Astrocyte (in vitro differentiated cells and primary cell): ENCODE measurements at regions not wholly inside any gene's neighbourhood (a gene's known extent, or its start where the extent isn't known, plus 50 kb on each side); places are given as distances from the start of the nearest gene placed in this dataset.

ENCODE experiments used
- EZH2 ChIP-seq: IDR thresholded peaks from 2 replicates; pipeline ENCODE4 v1.6.1; 2012; ENCODE audit warnings: mild to moderate bottlenecking, low read length, inconsistent platforms; ENCODE audit not compliant: insufficient read depth
- TF ChIP-seq, protein P1 (sequence below): IDR thresholded peaks from 2 replicates; pipeline ENCODE4 v1.5.1; 2011; ENCODE audit warnings: low read depth, mild to moderate bottlenecking, inconsistent platforms, low read length, moderate library complexity; ENCODE audit not compliant: insufficient read depth

DNA sequence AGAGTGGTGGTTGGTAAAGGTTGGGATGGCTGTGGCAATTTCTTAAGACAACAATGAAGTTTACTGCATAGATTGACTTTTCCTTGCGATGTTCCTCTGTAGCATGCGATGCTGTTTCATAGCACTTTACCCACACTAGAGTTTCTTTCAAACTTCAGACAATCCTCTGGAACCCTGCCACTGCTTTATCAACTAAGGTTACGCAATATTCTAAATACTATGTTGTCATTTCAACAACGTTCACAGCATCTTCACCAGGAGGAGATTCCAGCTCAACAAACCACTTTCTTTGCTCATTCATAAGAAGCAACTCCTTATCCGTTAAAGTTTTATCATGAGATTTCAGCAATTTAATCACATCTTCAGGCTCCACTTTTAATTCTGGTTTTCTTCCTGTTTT, 161.2 kb upstream of the NRSN1 start:
- TF ChIP-seq, protein P1, sequence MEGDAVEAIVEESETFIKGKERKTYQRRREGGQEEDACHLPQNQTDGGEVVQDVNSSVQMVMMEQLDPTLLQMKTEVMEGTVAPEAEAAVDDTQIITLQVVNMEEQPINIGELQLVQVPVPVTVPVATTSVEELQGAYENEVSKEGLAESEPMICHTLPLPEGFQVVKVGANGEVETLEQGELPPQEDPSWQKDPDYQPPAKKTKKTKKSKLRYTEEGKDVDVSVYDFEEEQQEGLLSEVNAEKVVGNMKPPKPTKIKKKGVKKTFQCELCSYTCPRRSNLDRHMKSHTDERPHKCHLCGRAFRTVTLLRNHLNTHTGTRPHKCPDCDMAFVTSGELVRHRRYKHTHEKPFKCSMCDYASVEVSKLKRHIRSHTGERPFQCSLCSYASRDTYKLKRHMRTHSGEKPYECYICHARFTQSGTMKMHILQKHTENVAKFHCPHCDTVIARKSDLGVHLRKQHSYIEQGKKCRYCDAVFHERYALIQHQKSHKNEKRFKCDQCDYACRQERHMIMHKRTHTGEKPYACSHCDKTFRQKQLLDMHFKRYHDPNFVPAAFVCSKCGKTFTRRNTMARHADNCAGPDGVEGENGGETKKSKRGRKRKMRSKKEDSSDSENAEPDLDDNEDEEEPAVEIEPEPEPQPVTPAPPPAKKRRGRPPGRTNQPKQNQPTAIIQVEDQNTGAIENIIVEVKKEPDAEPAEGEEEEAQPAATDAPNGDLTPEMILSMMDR: no peak
- no peak for TF ChIP-seq EZH2
